ENCODE measurements at regions not wholly inside any gene's neighbourhood (a gene's known extent, or its start where the extent isn't known, plus 50 kb on each side); places are given as distances from the start of the nearest gene placed in this dataset.

DNA sequence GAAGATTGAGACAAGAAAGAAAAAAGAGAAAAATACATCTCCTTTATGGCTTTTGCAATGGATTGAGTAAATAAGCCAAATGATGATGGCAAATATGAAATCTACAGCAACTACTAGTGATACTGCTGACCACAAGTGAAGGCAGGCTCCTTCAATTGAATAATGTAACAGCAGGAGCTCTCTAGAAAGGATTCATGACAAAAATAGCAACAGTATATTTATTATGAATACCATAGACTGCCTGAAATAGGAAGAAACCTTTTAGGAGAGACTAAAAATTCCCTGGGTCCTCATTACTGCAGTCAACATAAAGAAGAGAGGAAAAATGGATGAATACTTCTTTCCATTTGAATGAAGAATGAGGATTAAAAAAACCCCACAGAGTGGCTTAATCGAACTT is 306.8 kb upstream of the ANXA10 start:
- TF ChIP-seq, protein P1, sequence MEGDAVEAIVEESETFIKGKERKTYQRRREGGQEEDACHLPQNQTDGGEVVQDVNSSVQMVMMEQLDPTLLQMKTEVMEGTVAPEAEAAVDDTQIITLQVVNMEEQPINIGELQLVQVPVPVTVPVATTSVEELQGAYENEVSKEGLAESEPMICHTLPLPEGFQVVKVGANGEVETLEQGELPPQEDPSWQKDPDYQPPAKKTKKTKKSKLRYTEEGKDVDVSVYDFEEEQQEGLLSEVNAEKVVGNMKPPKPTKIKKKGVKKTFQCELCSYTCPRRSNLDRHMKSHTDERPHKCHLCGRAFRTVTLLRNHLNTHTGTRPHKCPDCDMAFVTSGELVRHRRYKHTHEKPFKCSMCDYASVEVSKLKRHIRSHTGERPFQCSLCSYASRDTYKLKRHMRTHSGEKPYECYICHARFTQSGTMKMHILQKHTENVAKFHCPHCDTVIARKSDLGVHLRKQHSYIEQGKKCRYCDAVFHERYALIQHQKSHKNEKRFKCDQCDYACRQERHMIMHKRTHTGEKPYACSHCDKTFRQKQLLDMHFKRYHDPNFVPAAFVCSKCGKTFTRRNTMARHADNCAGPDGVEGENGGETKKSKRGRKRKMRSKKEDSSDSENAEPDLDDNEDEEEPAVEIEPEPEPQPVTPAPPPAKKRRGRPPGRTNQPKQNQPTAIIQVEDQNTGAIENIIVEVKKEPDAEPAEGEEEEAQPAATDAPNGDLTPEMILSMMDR (IDR thresholded peaks at IDR 0.05; ENCODE audit: unreplicated experiment): no peak
- Mint-ChIP-seq H3K27me3 (ENCODE audit: unreplicated experiment) (no peaks in the 10 kb centered on the region), H3K4me1 (ENCODE audit: low read depth, unreplicated experiment) (no peaks in the 10 kb centered on the region), H3K9me3 (ENCODE audit: low read depth, unreplicated experiment) (no peaks in the 10 kb centered on the region), H3K36me3 (ENCODE audit: insufficient read depth, unreplicated experiment) (no peaks in the 10 kb centered on the region), H3K27ac (ENCODE audit: unreplicated experiment) (no peak overlapping the region), H3K4me3 (ENCODE audit: low read depth, unreplicated experiment) (no peak overlapping the region)
- CTCF ChIA-PET: no interaction called here
- no TSS peak for BruUV-seq (replicated peaks)
- intact Hi-C loops (cut with micrococcal nuclease; ENCODE audit: unreplicated experiment): no loop called here
- no peak for DNase-seq

DNA sequence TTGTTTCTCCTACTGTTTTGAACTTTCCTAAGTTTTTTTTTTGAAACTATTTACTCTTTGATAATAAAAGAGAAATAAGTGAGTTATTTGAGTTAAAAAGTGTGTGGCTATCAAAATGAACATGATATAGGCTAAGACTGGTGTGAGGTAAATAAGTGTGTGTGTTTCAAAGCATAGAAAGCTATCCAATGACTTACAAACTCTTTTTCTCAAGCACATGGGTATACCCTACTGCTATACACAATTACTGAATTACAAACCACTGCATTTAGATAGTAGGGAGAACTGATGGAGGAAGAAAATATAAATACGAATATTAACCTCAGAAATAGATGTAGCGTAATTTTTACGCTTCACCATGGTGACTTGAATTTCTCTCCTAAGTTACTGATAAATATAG is 305.8 kb upstream of the ANXA10 start:
- Mint-ChIP-seq H3K4me1 (ENCODE audit: low read depth, unreplicated experiment) (no peaks in the 10 kb centered on the region), H3K4me3 (ENCODE audit: low read depth, unreplicated experiment) (no peak overlapping the region), H3K9me3 (ENCODE audit: low read depth, unreplicated experiment) (no peaks in the 10 kb centered on the region), H3K36me3 (ENCODE audit: insufficient read depth, unreplicated experiment) (no peaks in the 10 kb centered on the region), H3K27me3 (ENCODE audit: unreplicated experiment) (no peaks in the 10 kb centered on the region), H3K27ac (ENCODE audit: unreplicated experiment) (no peak overlapping the region)
- intact Hi-C loops (cut with micrococcal nuclease; ENCODE audit: unreplicated experiment): no loop called here
- TF ChIP-seq, protein P1 (IDR thresholded peaks at IDR 0.05; ENCODE audit: unreplicated experiment): no peak
- DNase-seq: no peak
- no TSS peak for BruUV-seq (replicated peaks)
- CTCF ChIA-PET: no interaction called here

DNA sequence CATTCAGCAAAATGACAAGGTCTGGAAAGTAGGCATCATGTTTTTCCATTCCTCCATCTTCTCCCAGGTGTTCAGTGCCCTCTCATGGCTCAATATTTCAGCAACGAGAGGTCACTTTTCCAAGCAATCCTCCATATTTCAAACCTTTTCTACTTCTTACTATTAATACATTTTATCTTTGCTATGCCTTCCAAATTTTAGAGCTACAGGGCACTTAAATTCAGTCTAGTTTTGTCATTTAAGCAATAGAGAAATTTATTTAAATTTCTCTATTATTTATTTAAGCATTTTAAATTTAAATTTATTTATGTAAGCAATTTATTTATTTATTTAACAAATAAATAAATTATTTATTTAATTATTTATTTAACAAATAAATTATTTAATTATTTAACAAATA is 305.1 kb upstream of the ANXA10 start:
- CTCF ChIA-PET: no interaction called here
- intact Hi-C loops (cut with micrococcal nuclease; ENCODE audit: unreplicated experiment): no loop called here
- Mint-ChIP-seq H3K36me3 (ENCODE audit: insufficient read depth, unreplicated experiment) (no peaks in the 10 kb centered on the region), H3K9me3 (ENCODE audit: low read depth, unreplicated experiment) (no peaks in the 10 kb centered on the region), H3K27ac (ENCODE audit: unreplicated experiment) (no peak overlapping the region), H3K4me3 (ENCODE audit: low read depth, unreplicated experiment) (no peak overlapping the region), H3K4me1 (ENCODE audit: low read depth, unreplicated experiment) (no peaks in the 10 kb centered on the region), H3K27me3 (ENCODE audit: unreplicated experiment) (no peaks in the 10 kb centered on the region)
- TF ChIP-seq, protein P1 (IDR thresholded peaks at IDR 0.05; ENCODE audit: unreplicated experiment): no peak
- BruUV-seq (replicated peaks): no TSS peak
- DNase-seq: no peak

DNA sequence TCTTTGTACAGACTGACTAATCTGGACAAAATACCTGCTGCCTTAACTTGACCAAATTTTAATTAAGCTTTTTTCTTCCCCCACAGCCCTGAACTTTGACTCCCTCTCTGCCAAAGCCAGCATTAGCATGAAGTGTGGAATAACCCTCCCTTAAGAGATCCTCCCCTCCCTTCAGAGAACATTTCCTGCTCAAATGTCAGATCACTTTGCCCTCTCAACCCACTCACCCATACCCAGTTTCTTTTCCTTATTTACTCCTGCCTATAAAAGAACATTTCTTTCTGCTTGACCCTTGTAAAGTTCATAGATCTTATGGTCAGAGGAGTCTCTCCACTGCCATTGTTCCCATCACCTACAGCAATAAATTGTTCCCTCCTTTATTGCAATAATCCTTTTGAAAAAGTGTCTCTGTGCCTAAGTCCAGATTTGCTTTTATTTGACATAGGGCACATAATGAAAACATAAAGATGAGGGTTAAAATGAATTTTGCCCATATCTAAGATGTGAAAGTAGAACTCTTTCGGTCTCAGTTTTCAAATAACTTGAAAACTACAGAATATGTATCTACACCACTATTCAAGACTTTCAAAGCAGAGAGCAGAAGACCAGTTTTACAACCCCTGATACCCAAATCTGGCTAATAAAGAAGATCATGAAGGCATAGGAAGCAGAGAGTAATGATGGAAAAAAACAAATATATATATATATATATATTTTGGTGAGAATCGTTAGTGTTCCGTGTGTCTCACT is 289.7 kb upstream of the ANXA10 start:
- Mint-ChIP-seq H3K4me3 (ENCODE audit: low read depth, unreplicated experiment) (no peak overlapping the region), H3K27ac (ENCODE audit: unreplicated experiment) (no peak overlapping the region), H3K4me1 (ENCODE audit: low read depth, unreplicated experiment) (no peaks in the 10 kb centered on the region), H3K27me3 (ENCODE audit: unreplicated experiment) (no peaks in the 10 kb centered on the region), H3K36me3 (ENCODE audit: insufficient read depth, unreplicated experiment) (no peaks in the 10 kb centered on the region), H3K9me3 (ENCODE audit: low read depth, unreplicated experiment) (no peaks in the 10 kb centered on the region)
- BruUV-seq (replicated peaks): no TSS peak
- TF ChIP-seq, protein P1 (IDR thresholded peaks at IDR 0.05; ENCODE audit: unreplicated experiment): no peak
- intact Hi-C loops (cut with micrococcal nuclease; ENCODE audit: unreplicated experiment): no loop called here
- DNase-seq: no peak
- CTCF ChIA-PET: no interaction called here

Data from Calu3 (cell line).